Mesodermal cell (in vitro differentiated cells): ENCODE measurements at regions not wholly inside any gene's neighbourhood (a gene's known extent, or its start where the extent isn't known, plus 50 kb on each side); places are given as distances from the start of the nearest gene placed in this dataset.

Experiments used
- H3K27ac ChIP-seq: 2 replicates; pipeline ENCODE4 v1.7.0; 2013; ENCODE audit warnings: mild to moderate bottlenecking, low read depth, low read length, moderate library complexity; ENCODE audit not compliant: severe bottlenecking
- H3K36me3 ChIP-seq: 2 replicates; pipeline ENCODE4 v1.7.1; 2013; ENCODE audit warnings: mild to moderate bottlenecking, low read length, moderate library complexity; ENCODE audit not compliant: control insufficient read depth, insufficient read depth
- H3K4me1 ChIP-seq: one replicate; pipeline ENCODE4 v1.7.1; 2013; ENCODE audit warnings: mild to moderate bottlenecking, low read length; ENCODE audit not compliant: insufficient read depth, control insufficient read depth, poor library complexity, severe bottlenecking
- H3K4me3 ChIP-seq: 2 replicates; pipeline ENCODE4 v1.7.0; 2013; ENCODE audit warnings: low read length, control low read depth, mild to moderate bottlenecking; ENCODE audit not compliant: insufficient read depth, poor library complexity, severe bottlenecking; ENCODE audit errors: extremely low read depth
- H3K9me3 ChIP-seq: 2 replicates; pipeline ENCODE4 v1.7.1; 2013; ENCODE audit warnings: mild to moderate bottlenecking, low read length, moderate library complexity; ENCODE audit not compliant: control insufficient read depth
- WGBS, 2 experiments: methylation state at CpG; one replicate each; pipeline ENCODE4 v1.1.5; 2013; ENCODE audit warnings: missing lambda C conversion rate in 2 of 2; ENCODE audit not compliant: insufficient coverage in 2 of 2; 5-methylcytosine and 5-hydroxymethylcytosine counted together

- Histone ChIP-seq H3K4me1 (no peaks in the 10 kb centered on the region), H3K27ac (no peak overlapping the region), H3K9me3 (peaks cover 10% of the 10 kb centered on the region), H3K36me3 (no peaks in the 10 kb centered on the region), H3K4me3 (no peak overlapping the region)
- 89 to 100% methylated on average over 2 of the region's 2 CpGs for WGBS, 2 experiments
Measured at GRCh38 chr5:115352571-115352970, 56.1 kb upstream of the CCDC112 start.

GRCh38 chr5:115351356-115352195 lies 55.1 kb upstream of the CCDC112 start:
- peaks cover 10% of the 10 kb centered on the region for H3K9me3 ChIP-seq
- no peaks in the 10 kb centered on the region for H3K4me1 ChIP-seq
- no peaks in the 10 kb centered on the region for H3K36me3 ChIP-seq
- H3K4me3 ChIP-seq: no peak overlapping the region
- no peak overlapping the region for H3K27ac ChIP-seq

GRCh38 chr5:115350894-115351293 lies 54.4 kb upstream of the CCDC112 start:
- Histone ChIP-seq H3K9me3 (peaks cover 10% of the 10 kb centered on the region), H3K36me3 (no peaks in the 10 kb centered on the region), H3K4me1 (no peaks in the 10 kb centered on the region), H3K27ac (no peak overlapping the region), H3K4me3 (no peak overlapping the region)
- 100% methylated on average over 1 of the region's 3 CpGs; no CpG with 5 or more reads in 1 of the 2 experiments for WGBS, 2 experiments

GRCh38 chr5:115349001-115349817 lies 52.8 kb upstream of the CCDC112 start:
- no peaks in the 10 kb centered on the region for H3K36me3 ChIP-seq
- H3K4me3 ChIP-seq: no peak overlapping the region
- no peak overlapping the region for H3K27ac ChIP-seq
- H3K9me3 ChIP-seq: peaks cover 3% of the 10 kb centered on the region
- WGBS, 2 experiments: 78 to 89% methylated on average over 2 to 3 of the region's 5 CpGs
- no peaks in the 10 kb centered on the region for H3K4me1 ChIP-seq

GRCh38 chr5:115348175-115348574 lies 51.7 kb upstream of the CCDC112 start:
- Histone ChIP-seq H3K27ac (no peak overlapping the region), H3K4me1 (no peaks in the 10 kb centered on the region), H3K36me3 (no peaks in the 10 kb centered on the region), H3K9me3 (no peaks in the 10 kb centered on the region), H3K4me3 (no peak overlapping the region)
- 83 to 100% methylated on average over 1 to 3 of the region's 4 CpGs for WGBS, 2 experiments
